GM23338 (cell line): ENCODE measurements at regions not wholly inside any gene's neighbourhood (a gene's known extent, or its start where the extent isn't known, plus 50 kb on each side); places are given as distances from the start of the nearest gene placed in this dataset.

Experiments
- TF ChIP-seq, protein P1 (sequence below): IDR thresholded peaks from one replicate; pipeline ENCODE4 v1.6.1; 2018; ENCODE audit warnings: antibody characterized with exemption; ENCODE audit not compliant: unreplicated experiment
- TF ChIP-seq, protein P2 (sequence below), 2 experiments: fragments of 200-600 bp in 1 of 2; sonication (generic) in 1 of 2; conservative IDR thresholded peaks; 2 replicates each; pipeline versions ENCODE4 v1.5.1 to v1.6.1; 2016 to 2017; ENCODE audit warnings: antibody characterized with exemption in 2 of 2, low read depth in 2 of 2, mild to moderate bottlenecking in 2 of 2, moderate library complexity in 1 of 2

GRCh38 chr3:110164632-110165369 is 827.5 kb upstream of the DPPA4 start:
- TF ChIP-seq, protein P1, sequence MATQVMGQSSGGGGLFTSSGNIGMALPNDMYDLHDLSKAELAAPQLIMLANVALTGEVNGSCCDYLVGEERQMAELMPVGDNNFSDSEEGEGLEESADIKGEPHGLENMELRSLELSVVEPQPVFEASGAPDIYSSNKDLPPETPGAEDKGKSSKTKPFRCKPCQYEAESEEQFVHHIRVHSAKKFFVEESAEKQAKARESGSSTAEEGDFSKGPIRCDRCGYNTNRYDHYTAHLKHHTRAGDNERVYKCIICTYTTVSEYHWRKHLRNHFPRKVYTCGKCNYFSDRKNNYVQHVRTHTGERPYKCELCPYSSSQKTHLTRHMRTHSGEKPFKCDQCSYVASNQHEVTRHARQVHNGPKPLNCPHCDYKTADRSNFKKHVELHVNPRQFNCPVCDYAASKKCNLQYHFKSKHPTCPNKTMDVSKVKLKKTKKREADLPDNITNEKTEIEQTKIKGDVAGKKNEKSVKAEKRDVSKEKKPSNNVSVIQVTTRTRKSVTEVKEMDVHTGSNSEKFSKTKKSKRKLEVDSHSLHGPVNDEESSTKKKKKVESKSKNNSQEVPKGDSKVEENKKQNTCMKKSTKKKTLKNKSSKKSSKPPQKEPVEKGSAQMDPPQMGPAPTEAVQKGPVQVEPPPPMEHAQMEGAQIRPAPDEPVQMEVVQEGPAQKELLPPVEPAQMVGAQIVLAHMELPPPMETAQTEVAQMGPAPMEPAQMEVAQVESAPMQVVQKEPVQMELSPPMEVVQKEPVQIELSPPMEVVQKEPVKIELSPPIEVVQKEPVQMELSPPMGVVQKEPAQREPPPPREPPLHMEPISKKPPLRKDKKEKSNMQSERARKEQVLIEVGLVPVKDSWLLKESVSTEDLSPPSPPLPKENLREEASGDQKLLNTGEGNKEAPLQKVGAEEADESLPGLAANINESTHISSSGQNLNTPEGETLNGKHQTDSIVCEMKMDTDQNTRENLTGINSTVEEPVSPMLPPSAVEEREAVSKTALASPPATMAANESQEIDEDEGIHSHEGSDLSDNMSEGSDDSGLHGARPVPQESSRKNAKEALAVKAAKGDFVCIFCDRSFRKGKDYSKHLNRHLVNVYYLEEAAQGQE: no peak
- TF ChIP-seq, protein P2, sequence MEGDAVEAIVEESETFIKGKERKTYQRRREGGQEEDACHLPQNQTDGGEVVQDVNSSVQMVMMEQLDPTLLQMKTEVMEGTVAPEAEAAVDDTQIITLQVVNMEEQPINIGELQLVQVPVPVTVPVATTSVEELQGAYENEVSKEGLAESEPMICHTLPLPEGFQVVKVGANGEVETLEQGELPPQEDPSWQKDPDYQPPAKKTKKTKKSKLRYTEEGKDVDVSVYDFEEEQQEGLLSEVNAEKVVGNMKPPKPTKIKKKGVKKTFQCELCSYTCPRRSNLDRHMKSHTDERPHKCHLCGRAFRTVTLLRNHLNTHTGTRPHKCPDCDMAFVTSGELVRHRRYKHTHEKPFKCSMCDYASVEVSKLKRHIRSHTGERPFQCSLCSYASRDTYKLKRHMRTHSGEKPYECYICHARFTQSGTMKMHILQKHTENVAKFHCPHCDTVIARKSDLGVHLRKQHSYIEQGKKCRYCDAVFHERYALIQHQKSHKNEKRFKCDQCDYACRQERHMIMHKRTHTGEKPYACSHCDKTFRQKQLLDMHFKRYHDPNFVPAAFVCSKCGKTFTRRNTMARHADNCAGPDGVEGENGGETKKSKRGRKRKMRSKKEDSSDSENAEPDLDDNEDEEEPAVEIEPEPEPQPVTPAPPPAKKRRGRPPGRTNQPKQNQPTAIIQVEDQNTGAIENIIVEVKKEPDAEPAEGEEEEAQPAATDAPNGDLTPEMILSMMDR (conservative IDR thresholded peaks at IDR 0.05; ENCODE audit: low read depth in 2 of 2): no peak
